ENCODE measurements at regions not wholly inside any gene's neighbourhood (a gene's known extent, or its start where the extent isn't known, plus 50 kb on each side); places are given as distances from the start of the nearest gene placed in this dataset.

- no peak for DNase-seq
- no TSS peak for BruUV-seq (replicated peaks)
- Mint-ChIP-seq H3K27me3 (ENCODE audit: unreplicated experiment) (no peaks in the 10 kb centered on the region), H3K9me3 (ENCODE audit: low read depth, unreplicated experiment) (peaks cover 2% of the 10 kb centered on the region), H3K36me3 (ENCODE audit: insufficient read depth, unreplicated experiment) (no peaks in the 10 kb centered on the region), H3K4me3 (ENCODE audit: low read depth, unreplicated experiment) (no peak overlapping the region), H3K27ac (ENCODE audit: unreplicated experiment) (peak overlapping the region; percentile 53), H3K4me1 (ENCODE audit: low read depth, unreplicated experiment) (peaks cover 65% of the 10 kb centered on the region)
- TF ChIP-seq CTCF (IDR thresholded peaks at IDR 0.05; ENCODE audit: unreplicated experiment) = no peak
- CTCF ChIA-PET = interaction anchor here (0.8 to 1.8 kb wide), 2 partner anchors 1180 kb away, joined by 3 read pairs; no protein-coding TSS in a partner anchor
- intact Hi-C loops (cut with micrococcal nuclease; ENCODE audit: unreplicated experiment) = no loop called here
Measured at GRCh38 chr12:92562063-92562734, 140.6 kb upstream of the PLEKHG7 start.

- H3K27ac Mint-ChIP-seq (ENCODE audit: unreplicated experiment) = peak overlapping the region; percentile 53
- CTCF ChIA-PET = interaction anchor here (1.8 kb wide), 1 partner anchor 1180 kb away, joined by 3 read pairs; no protein-coding TSS in a partner anchor
- no peaks in the 10 kb centered on the region for H3K36me3 Mint-ChIP-seq (ENCODE audit: insufficient read depth, unreplicated experiment)
- H3K4me1 Mint-ChIP-seq (ENCODE audit: low read depth, unreplicated experiment) = peaks cover 72% of the 10 kb centered on the region
- H3K4me3 Mint-ChIP-seq (ENCODE audit: low read depth, unreplicated experiment) = no peak overlapping the region
- no TSS peak for BruUV-seq (replicated peaks)
- H3K9me3 Mint-ChIP-seq (ENCODE audit: low read depth, unreplicated experiment) = peaks cover 2% of the 10 kb centered on the region
- no peak for DNase-seq
- H3K27me3 Mint-ChIP-seq (ENCODE audit: unreplicated experiment) = no peaks in the 10 kb centered on the region
- intact Hi-C loops (cut with micrococcal nuclease; ENCODE audit: unreplicated experiment) = no loop called here
- no peak for TF ChIP-seq CTCF (IDR thresholded peaks at IDR 0.05; ENCODE audit: unreplicated experiment)
Measured at GRCh38 chr12:92561543-92561899, 141.3 kb upstream of the PLEKHG7 start.

DNA sequence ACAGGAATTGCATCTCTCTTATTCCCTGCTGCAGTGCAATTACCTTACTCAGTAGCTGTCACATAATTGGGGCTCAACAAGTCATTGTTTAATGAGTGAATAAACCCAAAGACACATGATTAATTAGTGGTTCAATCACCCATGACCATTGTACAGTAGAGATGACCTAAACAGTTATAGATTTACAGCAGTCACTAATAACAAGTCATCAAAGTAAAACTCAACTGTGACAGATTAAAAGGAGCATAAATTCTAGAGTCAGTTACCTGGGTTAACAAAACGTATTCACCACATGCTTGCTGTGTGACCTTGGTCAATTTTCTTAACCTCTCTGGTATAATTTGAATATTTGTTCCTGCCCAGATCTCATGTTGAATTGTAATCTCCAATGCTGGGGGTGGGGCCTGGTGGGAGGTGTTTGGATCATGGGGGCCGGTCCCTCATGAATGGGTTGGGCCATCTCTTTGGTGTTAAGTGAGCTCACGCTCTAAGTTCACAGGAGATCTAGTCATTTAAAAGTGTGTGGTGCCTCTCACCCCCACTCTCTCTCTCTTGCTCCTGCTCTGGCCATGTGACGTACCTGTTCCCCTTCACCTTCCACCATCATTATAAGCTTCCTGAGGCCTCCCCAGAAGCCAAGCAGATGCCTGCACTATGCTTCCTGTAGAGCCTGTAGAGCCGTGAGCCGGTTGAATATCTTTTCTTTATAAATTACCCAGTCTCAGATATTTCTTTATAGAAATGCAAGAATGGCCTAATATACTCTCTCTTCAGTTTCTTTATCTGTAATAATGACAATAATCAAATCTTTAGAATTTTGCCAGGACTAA lies 141.9 kb upstream of the PLEKHG7 start:
- Mint-ChIP-seq H3K27ac (ENCODE audit: unreplicated experiment) (peak overlapping the region; percentile 53), H3K4me3 (ENCODE audit: low read depth, unreplicated experiment) (no peak overlapping the region), H3K9me3 (ENCODE audit: low read depth, unreplicated experiment) (peaks cover 2% of the 10 kb centered on the region), H3K4me1 (ENCODE audit: low read depth, unreplicated experiment) (peaks cover 78% of the 10 kb centered on the region), H3K27me3 (ENCODE audit: unreplicated experiment) (no peaks in the 10 kb centered on the region), H3K36me3 (ENCODE audit: insufficient read depth, unreplicated experiment) (no peaks in the 10 kb centered on the region)
- no peak for DNase-seq
- no peak for TF ChIP-seq CTCF (IDR thresholded peaks at IDR 0.05; ENCODE audit: unreplicated experiment)
- CTCF ChIA-PET = interaction anchor here (1.8 kb wide), 1 partner anchor 1179 kb away, joined by 3 read pairs; no protein-coding TSS in a partner anchor
- BruUV-seq (replicated peaks) = no TSS peak
- intact Hi-C loops (cut with micrococcal nuclease; ENCODE audit: unreplicated experiment) = no loop called here

DNA sequence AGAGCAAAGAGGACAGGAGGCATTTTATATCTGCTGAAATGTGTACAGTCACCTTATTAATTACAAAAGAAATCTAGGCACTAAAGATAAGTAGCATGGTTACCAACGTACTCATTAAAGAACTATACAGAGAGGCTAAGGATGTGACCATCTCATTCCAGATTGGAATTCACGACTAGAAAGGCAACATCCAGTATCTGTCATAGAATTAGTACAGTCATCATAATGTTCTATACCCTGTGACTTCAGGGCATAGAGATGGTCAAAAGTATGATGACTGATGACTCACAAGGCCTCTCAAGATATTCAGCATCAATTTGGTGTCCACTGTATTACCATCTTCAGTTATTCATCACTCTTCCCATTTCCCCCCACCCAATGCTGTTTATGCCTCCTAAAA lies 144.0 kb upstream of the PLEKHG7 start:
- no peak overlapping the region for H3K4me3 Mint-ChIP-seq (ENCODE audit: low read depth, unreplicated experiment)
- DNase-seq = no peak
- no peaks in the 10 kb centered on the region for H3K27me3 Mint-ChIP-seq (ENCODE audit: unreplicated experiment)
- TF ChIP-seq CTCF (IDR thresholded peaks at IDR 0.05; ENCODE audit: unreplicated experiment) = no peak
- no TSS peak for BruUV-seq (replicated peaks)
- no peaks in the 10 kb centered on the region for H3K9me3 Mint-ChIP-seq (ENCODE audit: low read depth, unreplicated experiment)
- CTCF ChIA-PET = interaction anchor here (1.3 to 2.8 kb wide), 2 partner anchors 12 to 56 kb away, joined by 3 to 10 read pairs; no protein-coding TSS in a partner anchor
- intact Hi-C loops (cut with micrococcal nuclease; ENCODE audit: unreplicated experiment) = loop anchor here (10.0 kb wide), 1 partner anchor 604 kb away; no protein-coding TSS in a partner anchor
- peaks cover 9% of the 10 kb centered on the region for H3K36me3 Mint-ChIP-seq (ENCODE audit: insufficient read depth, unreplicated experiment)
- H3K27ac Mint-ChIP-seq (ENCODE audit: unreplicated experiment) = peak overlapping the region; percentile 70
- H3K4me1 Mint-ChIP-seq (ENCODE audit: low read depth, unreplicated experiment) = peaks cover 73% of the 10 kb centered on the region

Data from Calu3 (cell line).